ENCODE measurements at regions not wholly inside any gene's neighbourhood (a gene's known extent, or its start where the extent isn't known, plus 50 kb on each side); places are given as distances from the start of the nearest gene placed in this dataset.

- Histone ChIP-seq H3K4me1 (ENCODE audit: control insufficient read depth in 1 of 2, insufficient read depth in 2 of 2, low read depth in 1 of 2, low read length in 1 of 2) (no peaks in the 10 kb centered on the region), H4K20me1 (ENCODE audit: insufficient read depth) (no peaks in the 10 kb centered on the region)
Observed at GRCh38 chr2:118363604-118364003, 275.3 kb downstream of the INSIG2 start.

GRCh38 chr2:118356051-118356450, 267.8 kb downstream of the INSIG2 start:
- Histone ChIP-seq H3K4me1 (ENCODE audit: control insufficient read depth in 1 of 2, insufficient read depth in 2 of 2, low read depth in 1 of 2, low read length in 1 of 2) (no peaks in the 10 kb centered on the region), H2AFZ (ENCODE audit: low read depth) (no peak overlapping the region), H3K4me3 (ENCODE audit: low read depth in 2 of 2, low read length in 1 of 2) (no peak overlapping the region), H3K27me3 (ENCODE audit: insufficient read depth) (no peaks in the 10 kb centered on the region), H3K4me2 (no peak overlapping the region), H4K20me1 (ENCODE audit: insufficient read depth) (no peaks in the 10 kb centered on the region), H3K9me2 (no peaks in the 10 kb centered on the region), H3K9me3 (no peaks in the 10 kb centered on the region), H3K36me3 (replicated peaks in 1 of 2; ENCODE audit: control insufficient read depth in 1 of 2, insufficient read depth in 2 of 2, low read length in 1 of 2) (no peaks in the 10 kb centered on the region), H3K9ac (no peak overlapping the region), H3F3A (replicated peaks; ENCODE audit: insufficient read depth) (no peaks in the 10 kb centered on the region), H3K79me2 (ENCODE audit: insufficient read depth) (no peaks in the 10 kb centered on the region), H3K27ac (ENCODE audit: low read depth in 2 of 2, low read length in 1 of 2) (no peak overlapping the region)
- CTCF ChIA-PET, result no interaction called here
- 0% methylated on average over 1 of the region's 1 CpG for WGBS (ENCODE audit: low lambda C conversion rate)
- DNase-seq, result no peak
- POLR2A ChIA-PET, result no interaction called here
- no peak for TF ChIP-seq RAD21 (IDR thresholded peaks at IDR 0.05; ENCODE audit: low read length)
- no peak for TF ChIP-seq TCF12 (IDR thresholded peaks at IDR 0.05)
- no peak for TF ChIP-seq MXI1 (IDR thresholded peaks at IDR 0.05; ENCODE audit: low read depth, low read length)
- no peak for TF ChIP-seq USF1 (IDR thresholded peaks at IDR 0.05; ENCODE audit: borderline replicate concordance, low read depth)
- no peak for TF ChIP-seq EP300 (IDR thresholded peaks at IDR 0.05; ENCODE audit: borderline replicate concordance in 1 of 2, low read depth in 1 of 2, low read length in 1 of 2)
- TF ChIP-seq FOXM1 (IDR thresholded peaks at IDR 0.05; ENCODE audit: low read depth), result no peak
- TF ChIP-seq MEF2A (IDR thresholded peaks at IDR 0.05; ENCODE audit: borderline replicate concordance, low read depth), result no peak
- TF ChIP-seq USF2 (IDR thresholded peaks at IDR 0.05; ENCODE audit: borderline replicate concordance, low read depth, low read length), result no peak
- no peak for TF ChIP-seq JUND (IDR thresholded peaks at IDR 0.05)
- TF ChIP-seq POLR2AphosphoS5 (IDR thresholded peaks at IDR 0.05; ENCODE audit: low read depth, low read length), result no peak
- no peak for TF ChIP-seq RCOR1 (IDR thresholded peaks at IDR 0.05; ENCODE audit: low read length)
- TF ChIP-seq EZH2phosphoT487 (IDR thresholded peaks at IDR 0.05; ENCODE audit: borderline replicate concordance, low read depth), result no peak
- no peak for TF ChIP-seq RFX5 (IDR thresholded peaks at IDR 0.05; ENCODE audit: low read length)
- no peak for TF ChIP-seq NRF1 (IDR thresholded peaks at IDR 0.05; ENCODE audit: low read depth, low read length)
- no peak for TF ChIP-seq IRF3 (IDR thresholded peaks at IDR 0.05; ENCODE audit: low read depth, low read length)
- no peak for TF ChIP-seq TAF1 (IDR thresholded peaks at IDR 0.05; ENCODE audit: borderline replicate concordance, low read depth, low read length)
- no peak for TF ChIP-seq FOSL2 (IDR thresholded peaks at IDR 0.05; ENCODE audit: borderline replicate concordance, low read depth)

More at GRCh38 chr2:118363604-118364003, 275.3 kb downstream of the INSIG2 start:
- Histone ChIP-seq H3K27me3 (ENCODE audit: insufficient read depth) (no peaks in the 10 kb centered on the region; the same call in 1 of the 2 replicates), H2AFZ (ENCODE audit: low read depth) (no peak overlapping the region), H3F3A (replicated peaks; ENCODE audit: insufficient read depth) (no peaks in the 10 kb centered on the region), H3K9ac (no peak overlapping the region), H3K27ac (ENCODE audit: low read depth in 2 of 2, low read length in 1 of 2) (no peak overlapping the region), H3K4me2 (no peak overlapping the region), H3K4me3 (ENCODE audit: low read depth in 2 of 2, low read length in 1 of 2) (no peak overlapping the region), H3K9me3 (no peaks in the 10 kb centered on the region), H3K79me2 (ENCODE audit: insufficient read depth) (no peaks in the 10 kb centered on the region), H3K9me2 (no peaks in the 10 kb centered on the region), H3K36me3 (replicated peaks in 1 of 2; ENCODE audit: control insufficient read depth in 1 of 2, insufficient read depth in 2 of 2, low read length in 1 of 2) (no peaks in the 10 kb centered on the region)
- DNase-seq, result no peak
- no peak for TF ChIP-seq GATA2 (CRISPR knock-in tag; IDR thresholded peaks at IDR 0.05)
- TF ChIP-seq REST (IDR thresholded peaks at IDR 0.05; ENCODE audit: low read depth, low read length), result no peak
- no peak for TF ChIP-seq YY1 (IDR thresholded peaks at IDR 0.05; ENCODE audit: low read depth)
- POLR2A ChIA-PET, result no interaction called here
- CTCF ChIA-PET, result interaction anchor here (1.3 kb wide), 1 partner anchor 492 kb away, joined by 5 read pairs; no protein-coding TSS in a partner anchor
- WGBS (ENCODE audit: low lambda C conversion rate), result 2% methylated on average over 2 of the region's 2 CpGs
